Natural killer cell (primary cell): ENCODE measurements at regions not wholly inside any gene's neighbourhood (a gene's known extent, or its start where the extent isn't known, plus 50 kb on each side); places are given as distances from the start of the nearest gene placed in this dataset.

Experiments used
- ATAC-seq, 3 donors: fragments of 150-1000 bp in 2 of 3; fragments of 200-7000 bp in 1 of 3; cut with Tn5 transposase; 1 replicate in 1 of 3; 2 replicates in 2 of 3; pipeline ENCODE4 v1.10.0; 2021; ENCODE audit warnings: mild to moderate bottlenecking in 2 of 3, moderate library complexity in 2 of 3
- DNase-seq, 2 donors: peaks; one replicate each; pipeline versions ENCODE4 v3.0.0 to v3.0.0-alpha.2; 2013 to 2021; ENCODE audit warnings: mixed read lengths in 1 of 2
- H3K27ac ChIP-seq: one replicate; pipeline ENCODE4 v1.5.1; 2013; ENCODE audit warnings: mild to moderate bottlenecking, low read length
- H3K27me3 ChIP-seq: one replicate; pipeline ENCODE4 v1.6.1; 2013; ENCODE audit warnings: low read length; ENCODE audit not compliant: control insufficient read depth, insufficient read depth
- H3K36me3 ChIP-seq: one replicate; pipeline ENCODE4 v1.6.1; 2013; ENCODE audit warnings: low read length; ENCODE audit not compliant: control insufficient read depth, insufficient read depth
- H3K4me1 ChIP-seq: one replicate; pipeline ENCODE4 v1.6.1; 2013; ENCODE audit warnings: low read length; ENCODE audit not compliant: control insufficient read depth, insufficient read depth
- H3K4me3 ChIP-seq: one replicate; pipeline ENCODE4 v1.5.1; 2013; ENCODE audit warnings: low read length
- H3K9me3 ChIP-seq: one replicate; pipeline ENCODE4 v1.6.1; 2013; ENCODE audit warnings: low read length; ENCODE audit not compliant: control insufficient read depth, insufficient read depth
- H3K27ac Mint-ChIP-seq, 2 donors: one replicate each; pipeline ENCODE4 v1.8.0; 2022; ENCODE audit warnings: mild to moderate bottlenecking in 2 of 2, mixed read lengths in 2 of 2, moderate library complexity in 1 of 2
- H3K27me3 Mint-ChIP-seq, 2 donors: one replicate each; pipeline ENCODE4 v1.8.0; 2022; ENCODE audit warnings: low read depth in 2 of 2, mixed read lengths in 2 of 2
- H3K36me3 Mint-ChIP-seq: one replicate; pipeline ENCODE4 v1.8.0; 2022; ENCODE audit warnings: mixed read lengths
- H3K4me1 Mint-ChIP-seq, 2 donors: one replicate each; pipeline ENCODE4 v1.8.0; 2022; ENCODE audit warnings: mixed read lengths in 2 of 2
- H3K4me3 Mint-ChIP-seq: one replicate; pipeline ENCODE4 v1.8.0; 2022; ENCODE audit warnings: mild to moderate bottlenecking, moderate library complexity, mixed read lengths
- H3K9me3 Mint-ChIP-seq, 2 donors: one replicate each; pipeline ENCODE4 v1.8.0; 2022; ENCODE audit warnings: mixed read lengths in 2 of 2
- WGBS: methylation state at CpG from one replicate; pipeline ENCODE4 v1.1.7; 2013; ENCODE audit warnings: missing lambda C conversion rate; ENCODE audit not compliant: insufficient coverage; 5-methylcytosine and 5-hydroxymethylcytosine counted together
- intact Hi-C: fragments of 100-400 bp; cut with micrococcal nuclease; formaldehyde crosslinking; loops from one replicate; pipeline ENCODE4 v1.14.2; 2022
- TF ChIP-seq, protein P1 (sequence below): fragments of 200-600 bp; IDR thresholded peaks from one replicate; pipeline ENCODE4 v1.8.0; 2022; ENCODE audit warnings: antibody characterized with exemption

DNA sequence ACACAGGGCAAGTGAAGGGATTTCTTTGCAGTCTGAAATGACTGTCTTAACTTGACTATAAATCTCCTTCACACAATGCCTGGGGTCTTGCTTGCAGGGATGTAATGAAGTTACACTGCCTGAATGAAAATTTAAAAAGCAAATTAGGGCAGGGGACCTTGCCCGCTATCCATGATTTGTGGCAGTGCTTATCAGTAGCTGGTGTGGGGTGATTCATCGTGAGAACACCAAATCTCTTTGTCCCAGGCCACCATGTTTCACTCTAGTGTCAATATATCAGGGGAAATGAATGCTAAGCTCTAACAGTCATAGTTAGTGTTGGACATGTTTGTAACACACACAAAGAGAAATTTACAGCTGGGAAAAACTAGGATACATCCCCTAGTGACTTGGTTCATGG lies 713.7 kb upstream of the EPHA7 start:
- Mint-ChIP-seq H3K36me3 (no peaks in the 10 kb centered on the region), H3K9me3 (peaks cover 6 to 8% of the 10 kb centered on the region in 2 donors), H3K4me3 (no peak overlapping the region), H3K27ac (no peak overlapping the region), H3K4me1 (no peaks in the 10 kb centered on the region), H3K27me3 (no peaks in the 10 kb centered on the region)
- Histone ChIP-seq H3K27me3 (no peaks in the 10 kb centered on the region), H3K36me3 (no peaks in the 10 kb centered on the region), H3K4me3 (no peak overlapping the region), H3K9me3 (no peaks in the 10 kb centered on the region), H3K27ac (no peak overlapping the region), H3K4me1 (no peaks in the 10 kb centered on the region)
- ATAC-seq = no peak
- WGBS = 70% methylated on average over 1 of the region's 2 CpGs
- no peak for DNase-seq
- TF ChIP-seq, protein P1, sequence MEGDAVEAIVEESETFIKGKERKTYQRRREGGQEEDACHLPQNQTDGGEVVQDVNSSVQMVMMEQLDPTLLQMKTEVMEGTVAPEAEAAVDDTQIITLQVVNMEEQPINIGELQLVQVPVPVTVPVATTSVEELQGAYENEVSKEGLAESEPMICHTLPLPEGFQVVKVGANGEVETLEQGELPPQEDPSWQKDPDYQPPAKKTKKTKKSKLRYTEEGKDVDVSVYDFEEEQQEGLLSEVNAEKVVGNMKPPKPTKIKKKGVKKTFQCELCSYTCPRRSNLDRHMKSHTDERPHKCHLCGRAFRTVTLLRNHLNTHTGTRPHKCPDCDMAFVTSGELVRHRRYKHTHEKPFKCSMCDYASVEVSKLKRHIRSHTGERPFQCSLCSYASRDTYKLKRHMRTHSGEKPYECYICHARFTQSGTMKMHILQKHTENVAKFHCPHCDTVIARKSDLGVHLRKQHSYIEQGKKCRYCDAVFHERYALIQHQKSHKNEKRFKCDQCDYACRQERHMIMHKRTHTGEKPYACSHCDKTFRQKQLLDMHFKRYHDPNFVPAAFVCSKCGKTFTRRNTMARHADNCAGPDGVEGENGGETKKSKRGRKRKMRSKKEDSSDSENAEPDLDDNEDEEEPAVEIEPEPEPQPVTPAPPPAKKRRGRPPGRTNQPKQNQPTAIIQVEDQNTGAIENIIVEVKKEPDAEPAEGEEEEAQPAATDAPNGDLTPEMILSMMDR = no peak
- intact Hi-C loops = no loop called here

- H3K4me1 ChIP-seq = no peaks in the 10 kb centered on the region
- intact Hi-C loops = no loop called here
- TF ChIP-seq, protein P1 = no peak
- no peaks in the 10 kb centered on the region for H3K27me3 ChIP-seq
- no peaks in the 10 kb centered on the region for H3K36me3 Mint-ChIP-seq
- no peaks in the 10 kb centered on the region for H3K27me3 Mint-ChIP-seq
- H3K9me3 Mint-ChIP-seq = peaks cover 2 to 3% of the 10 kb centered on the region in 2 donors
- H3K27ac Mint-ChIP-seq = no peak overlapping the region
- DNase-seq = no peak
- WGBS = 100% methylated on average over 2 of the region's 2 CpGs
- H3K4me3 ChIP-seq = no peak overlapping the region
- no peak for ATAC-seq
- no peak overlapping the region for H3K4me3 Mint-ChIP-seq
- H3K9me3 ChIP-seq = no peaks in the 10 kb centered on the region
- H3K36me3 ChIP-seq = no peaks in the 10 kb centered on the region
- no peaks in the 10 kb centered on the region for H3K4me1 Mint-ChIP-seq
- H3K27ac ChIP-seq = no peak overlapping the region
Observed at GRCh38 chr6:94131271-94131670, 711.9 kb upstream of the EPHA7 start.

DNA sequence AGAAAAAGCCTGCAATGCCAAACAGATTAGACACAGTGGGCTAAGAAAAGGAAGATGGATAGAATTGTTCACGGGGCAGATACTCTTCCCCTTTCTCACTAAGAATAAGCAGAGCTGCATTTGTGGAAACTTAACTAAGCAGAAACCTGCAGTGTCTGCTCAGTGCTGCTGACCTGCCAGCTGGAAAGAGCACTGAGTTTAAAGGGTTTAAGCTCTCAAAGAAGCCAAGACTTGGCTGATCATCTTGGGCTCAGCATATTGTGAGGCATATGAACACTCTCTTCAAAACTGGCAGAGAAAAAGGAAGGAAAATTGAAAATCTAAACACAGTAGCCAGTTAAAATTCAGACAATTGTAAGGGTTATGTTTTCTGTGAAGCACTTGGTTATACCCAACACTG lies 711.1 kb upstream of the EPHA7 start:
- peaks cover 2 to 3% of the 10 kb centered on the region in 2 donors for H3K9me3 Mint-ChIP-seq
- H3K36me3 ChIP-seq = no peaks in the 10 kb centered on the region
- H3K27ac ChIP-seq = no peak overlapping the region
- WGBS = no CpG with 5 or more reads among the region's 1 CpG
- H3K4me1 Mint-ChIP-seq = no peaks in the 10 kb centered on the region
- H3K27me3 Mint-ChIP-seq = no peaks in the 10 kb centered on the region
- ATAC-seq (no peak), DNase-seq (no peak)
- no peaks in the 10 kb centered on the region for H3K27me3 ChIP-seq
- H3K4me1 ChIP-seq = no peaks in the 10 kb centered on the region
- H3K9me3 ChIP-seq = no peaks in the 10 kb centered on the region
- no peak overlapping the region for H3K4me3 ChIP-seq
- H3K27ac Mint-ChIP-seq = no peak overlapping the region
- TF ChIP-seq, protein P1 = no peak
- H3K36me3 Mint-ChIP-seq = no peaks in the 10 kb centered on the region
- intact Hi-C loops = no loop called here
- H3K4me3 Mint-ChIP-seq = no peak overlapping the region

DNA sequence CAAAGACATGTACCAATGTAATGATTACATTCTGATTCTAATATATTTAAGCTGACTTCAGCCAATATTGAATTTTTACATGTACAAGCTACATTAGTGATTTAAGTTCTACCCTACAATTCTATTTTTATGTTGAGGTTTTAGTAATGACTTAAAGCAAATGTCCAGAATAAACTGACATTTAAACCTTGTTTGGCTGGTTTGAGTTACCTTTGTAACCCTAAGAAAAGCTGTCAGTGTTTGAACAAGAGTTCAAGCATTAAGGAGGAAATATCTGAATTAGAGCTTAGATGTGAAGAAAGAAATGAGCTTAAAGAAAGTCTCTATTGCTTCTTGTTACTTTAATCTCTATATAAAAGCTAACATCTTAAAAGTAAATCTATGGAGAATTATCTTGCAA lies 710.6 kb upstream of the EPHA7 start:
- no peak overlapping the region for H3K4me3 ChIP-seq
- H3K4me3 Mint-ChIP-seq = no peak overlapping the region
- TF ChIP-seq, protein P1 = no peak
- DNase-seq = no peak
- H3K27me3 ChIP-seq = no peaks in the 10 kb centered on the region
- H3K9me3 ChIP-seq = no peaks in the 10 kb centered on the region
- peaks cover 2 to 3% of the 10 kb centered on the region in 2 donors for H3K9me3 Mint-ChIP-seq
- H3K27me3 Mint-ChIP-seq = no peaks in the 10 kb centered on the region
- no peak overlapping the region for H3K27ac Mint-ChIP-seq
- H3K36me3 Mint-ChIP-seq = no peaks in the 10 kb centered on the region
- no peaks in the 10 kb centered on the region for H3K4me1 ChIP-seq
- intact Hi-C loops = no loop called here
- no peaks in the 10 kb centered on the region for H3K36me3 ChIP-seq
- no peak for ATAC-seq
- H3K27ac ChIP-seq = no peak overlapping the region
- no peaks in the 10 kb centered on the region for H3K4me1 Mint-ChIP-seq
